NCI-H1048 (cell line): ENCODE measurements at regions not wholly inside any gene's neighbourhood (a gene's known extent, or its start where the extent isn't known, plus 50 kb on each side); places are given as distances from the start of the nearest gene placed in this dataset.
"Not testable (repeated sequence)": the region's sequence is repeated elsewhere in the genome, so short reads cannot be mapped to it uniquely, and the experiment has no call there.

Experiments used
- DNase-seq: peaks from one replicate; lab custom pipeline; 2025; lab: John Stamatoyannopoulos, UW

DNA sequence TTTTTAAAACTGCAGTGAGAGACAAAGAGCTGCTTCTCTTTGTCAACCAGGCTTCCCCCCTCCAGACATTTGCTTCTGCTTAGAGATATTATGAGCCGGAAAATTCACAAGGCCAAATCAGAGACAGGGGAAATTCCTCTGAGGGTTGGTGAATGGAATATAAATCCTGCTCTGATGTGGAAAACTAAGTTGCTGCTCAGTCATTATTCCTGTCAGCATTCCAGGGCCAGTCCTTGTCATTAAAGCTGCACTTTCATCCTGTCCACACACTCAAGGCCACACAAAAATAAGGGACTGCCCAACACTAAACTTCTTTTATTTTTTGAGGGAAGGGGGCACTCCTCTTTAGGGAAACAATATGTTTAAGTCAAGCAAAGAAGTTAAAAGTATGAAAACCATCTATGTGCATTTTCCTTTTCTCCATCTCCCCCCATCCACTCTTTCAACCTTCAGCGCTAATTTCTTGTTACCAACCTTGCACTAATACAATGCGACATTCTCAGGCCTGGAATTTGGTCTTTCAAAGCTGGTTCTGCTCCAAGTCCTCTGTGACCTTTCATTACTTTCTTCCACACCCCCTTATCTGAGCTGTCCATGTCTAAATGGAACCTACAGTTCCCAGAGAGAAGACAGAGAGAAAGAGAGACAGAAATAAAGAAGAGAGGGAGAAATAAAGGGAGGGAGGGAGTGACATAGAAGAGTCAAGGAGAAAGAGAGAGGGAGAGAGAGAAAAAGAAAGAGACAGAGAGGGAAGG, 118.9 kb upstream of the S1PR3 start:
- DNase-seq, result no peak

DNA sequence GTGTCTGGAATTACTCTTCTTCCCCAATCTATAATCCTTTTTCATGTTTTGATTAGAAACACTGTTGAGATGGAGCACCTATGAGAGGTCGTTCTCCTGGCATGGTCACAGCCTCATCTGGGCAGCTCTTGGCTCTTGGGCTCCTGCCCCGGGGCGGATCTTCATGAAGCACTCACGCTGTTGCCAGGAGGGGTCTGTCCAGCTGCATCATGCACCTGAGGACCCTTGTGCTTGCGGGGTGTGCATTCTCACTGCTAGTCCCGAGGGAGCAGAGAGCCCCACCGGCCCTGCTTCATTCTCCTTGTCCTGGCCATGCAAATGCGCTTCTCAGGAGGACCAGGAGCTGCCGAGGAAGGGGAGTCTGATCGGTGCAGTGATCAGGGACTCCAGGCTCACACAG, 117.6 kb upstream of the S1PR3 start:
- DNase-seq, result no peak

DNA sequence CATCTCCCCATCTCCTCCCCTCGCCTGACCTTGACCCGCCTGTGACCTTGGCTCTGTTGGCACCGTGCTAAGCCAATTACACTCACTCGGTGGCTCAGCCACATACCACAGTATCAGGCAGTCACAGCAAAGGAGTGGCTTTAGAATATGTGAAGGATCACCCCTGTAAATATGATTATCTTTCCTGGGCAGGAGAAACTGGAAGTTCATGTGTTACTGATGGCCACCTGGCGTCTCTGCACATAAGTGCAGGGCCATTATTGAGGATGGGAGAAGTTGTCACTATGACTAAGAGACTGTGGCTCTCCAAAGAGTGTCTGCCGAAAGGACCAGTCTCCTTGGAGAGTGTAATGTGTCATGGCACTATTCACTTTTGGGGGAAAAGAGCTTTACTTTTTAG, 116.9 kb upstream of the S1PR3 start:
- DNase-seq, result no peak

DNA sequence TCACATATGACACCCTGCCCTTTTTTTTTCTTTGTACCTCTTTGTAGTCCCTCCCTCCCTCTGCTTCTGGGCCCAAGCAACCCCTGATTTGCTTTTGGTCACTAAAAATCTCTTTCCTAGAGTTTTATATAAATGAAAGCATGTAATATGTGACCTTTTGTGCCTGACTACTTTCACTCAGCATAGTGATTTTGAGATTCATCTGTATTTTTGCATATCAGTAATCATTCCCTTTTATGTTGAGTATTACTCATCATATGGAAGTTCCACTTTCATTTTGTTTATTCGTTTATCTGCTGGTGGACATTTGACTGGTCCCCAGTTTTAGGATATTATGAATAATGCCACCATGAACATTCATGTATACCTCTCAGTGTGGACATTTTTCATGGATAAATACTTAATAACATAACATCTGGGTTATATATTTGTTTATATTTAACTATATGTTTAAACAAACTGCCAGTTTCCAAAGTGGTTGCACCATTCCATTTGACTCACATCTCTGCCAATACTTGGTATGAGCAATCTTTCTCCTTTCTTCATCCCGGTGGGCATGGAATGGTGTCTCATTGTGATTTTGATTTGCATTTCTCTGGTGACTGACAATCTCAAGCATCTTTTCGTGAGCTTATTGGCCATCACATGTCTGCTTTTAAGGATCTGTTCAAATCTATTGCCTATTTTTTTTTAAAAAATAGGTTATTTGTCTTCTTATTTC, 115.7 kb upstream of the S1PR3 start:
- no peak for DNase-seq

DNA sequence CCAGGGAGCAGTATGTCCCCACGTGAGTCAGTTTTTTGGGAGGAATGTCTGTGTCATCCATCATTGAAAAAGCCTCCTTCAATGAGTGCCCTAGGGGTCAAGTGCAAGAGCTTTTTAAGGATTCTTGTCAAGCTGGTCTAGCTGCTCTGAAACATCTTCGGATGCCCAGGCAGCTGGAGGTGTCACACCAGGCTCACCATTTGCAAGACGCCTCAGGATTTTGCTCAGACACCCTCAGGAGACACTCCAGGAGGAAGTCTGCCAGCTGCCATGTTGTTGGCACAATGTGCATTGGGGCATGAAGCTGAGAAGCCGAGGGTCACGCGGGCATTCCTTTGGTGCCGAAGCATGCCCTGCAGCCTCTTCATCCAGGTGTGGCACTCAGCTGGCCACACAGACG, 111.1 kb upstream of the S1PR3 start:
- no peak for DNase-seq

DNA sequence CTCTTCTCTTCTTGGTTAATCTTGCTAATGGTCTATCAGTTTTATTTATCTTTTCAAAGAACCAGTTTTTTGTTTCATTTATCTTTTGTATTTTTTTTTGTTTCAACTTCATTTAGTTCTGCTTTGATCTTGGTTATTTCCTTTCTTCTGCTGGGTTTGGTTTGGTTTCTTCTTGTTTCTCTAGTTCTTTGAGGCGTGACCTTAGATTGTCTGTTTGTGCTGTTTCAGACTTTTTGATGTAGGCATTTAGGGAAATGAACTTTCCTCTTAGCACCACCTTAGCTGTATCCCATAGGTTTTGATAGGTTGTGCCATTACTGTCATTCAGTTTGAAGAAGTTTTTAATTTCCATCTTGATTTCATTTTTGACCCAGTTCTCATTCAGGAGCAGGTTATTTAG, 107.0 kb upstream of the S1PR3 start:
- DNase-seq, result not testable (repeated sequence)

DNA sequence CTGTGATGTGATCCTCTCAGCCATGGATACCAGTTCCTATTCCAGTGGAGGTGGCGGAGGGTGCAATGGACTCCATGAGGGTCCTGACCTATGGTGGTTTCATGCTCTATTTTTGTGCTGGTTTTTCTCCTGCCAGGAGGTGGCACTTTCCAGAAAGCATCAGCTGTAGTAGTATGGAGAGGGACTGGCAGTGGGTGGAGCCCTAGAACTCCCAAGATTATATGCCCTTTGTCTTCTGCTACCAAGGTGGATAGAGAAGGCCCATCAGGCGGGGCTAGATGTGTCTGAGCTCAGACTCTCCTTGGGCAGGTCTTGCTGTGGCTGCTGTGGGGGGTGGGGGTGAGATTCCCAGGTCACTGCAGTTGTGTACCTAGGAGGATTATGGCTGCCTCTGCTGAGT, 104.5 kb upstream of the S1PR3 start:
- DNase-seq, result not testable (repeated sequence)

DNA sequence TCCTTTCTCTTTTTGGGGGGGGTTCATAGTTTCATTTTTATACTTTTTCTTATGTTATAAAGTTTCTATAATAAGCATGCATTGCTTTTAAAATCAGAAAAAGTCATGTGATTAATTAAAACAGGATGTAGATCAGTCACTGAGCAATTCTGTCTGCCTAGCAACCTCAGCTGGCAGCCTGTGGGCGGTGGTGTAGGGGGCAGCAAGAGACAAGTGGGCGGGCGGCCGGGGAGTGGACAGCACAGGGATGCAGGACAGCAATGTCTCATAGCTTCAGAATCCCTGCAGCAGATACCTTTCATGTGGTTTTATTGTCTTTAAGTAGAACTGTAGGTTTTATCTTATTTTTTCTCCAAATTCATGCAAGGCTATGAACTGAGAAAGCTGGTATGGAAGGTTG, 101.9 kb upstream of the S1PR3 start:
- no peak for DNase-seq

DNA sequence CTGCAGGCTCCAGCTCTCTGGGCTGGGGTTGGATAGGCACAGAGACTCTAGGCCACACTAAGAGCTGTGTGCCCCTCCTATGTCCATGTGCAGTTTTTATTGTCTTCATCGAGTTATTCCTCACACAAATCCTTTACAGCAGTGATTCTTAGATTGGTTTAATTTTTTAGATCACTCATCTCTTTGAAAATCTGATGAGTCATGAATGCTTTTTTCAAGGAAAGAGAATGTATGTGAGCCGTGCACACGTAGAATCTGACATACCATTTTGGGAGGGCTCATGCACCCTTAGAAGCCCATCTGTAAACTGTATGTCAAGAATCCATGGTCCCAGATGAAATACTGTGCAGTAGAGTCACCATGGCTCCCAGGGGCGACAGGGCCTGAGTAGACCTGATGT, 100.7 kb upstream of the S1PR3 start:
- no peak for DNase-seq

DNA sequence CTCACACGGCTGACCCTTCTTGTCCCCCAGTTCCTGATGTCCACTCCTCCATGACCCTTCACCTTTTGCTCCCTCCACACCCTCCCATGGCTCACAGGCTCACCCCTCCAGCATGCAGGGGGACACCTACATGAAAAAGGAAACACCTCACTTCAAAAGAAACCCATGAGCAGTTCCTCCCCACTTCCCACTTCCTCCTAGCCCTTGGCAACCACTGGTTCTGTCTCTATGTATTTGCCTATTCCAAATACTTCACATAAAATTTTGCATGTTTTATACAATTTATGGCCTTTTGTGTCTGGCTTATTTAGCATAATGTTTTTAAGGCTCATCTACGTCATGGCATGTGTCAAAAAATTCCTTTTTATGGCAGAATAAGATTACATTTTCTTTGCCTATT, 100.2 kb upstream of the S1PR3 start:
- no peak for DNase-seq

DNA sequence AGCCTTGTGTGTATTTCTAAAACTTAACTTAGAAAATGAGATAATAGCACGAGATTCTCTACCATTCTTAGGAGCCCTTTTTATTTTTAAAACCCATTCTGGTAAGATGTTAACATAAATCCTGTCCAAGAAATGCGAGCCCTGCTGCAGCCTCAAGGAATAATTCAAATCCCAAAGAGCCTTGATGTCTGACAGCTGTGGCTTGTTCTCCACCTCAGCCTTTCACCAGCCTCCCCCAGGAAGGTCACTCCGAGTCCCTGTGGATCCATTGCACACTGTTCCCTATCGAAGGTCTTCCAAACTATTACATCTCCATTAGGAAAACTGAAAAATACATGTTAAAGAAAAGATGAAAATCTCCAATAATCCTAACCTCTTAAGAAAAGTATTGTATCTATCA, 98.5 kb upstream of the S1PR3 start:
- DNase-seq, result no peak

DNA sequence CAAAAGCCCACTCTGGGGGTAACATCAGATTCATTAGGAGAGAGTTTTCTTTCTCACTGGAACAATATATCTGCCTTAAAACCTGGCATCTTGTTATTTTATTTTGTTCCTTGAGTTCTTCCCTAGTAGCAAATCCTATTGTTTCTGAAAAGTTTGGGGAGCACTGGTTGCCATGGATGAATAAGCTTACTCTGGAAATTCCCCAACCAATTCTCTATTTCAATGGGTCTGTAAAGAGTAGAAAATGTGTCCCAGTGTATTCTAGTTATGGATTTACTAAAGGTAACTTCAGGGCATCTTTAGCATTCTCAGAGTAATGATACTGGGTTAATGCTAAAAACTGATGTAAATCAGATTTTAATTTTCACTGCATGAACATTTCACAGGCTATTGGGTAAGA, 94.2 kb upstream of the S1PR3 start:
- no peak for DNase-seq

DNA sequence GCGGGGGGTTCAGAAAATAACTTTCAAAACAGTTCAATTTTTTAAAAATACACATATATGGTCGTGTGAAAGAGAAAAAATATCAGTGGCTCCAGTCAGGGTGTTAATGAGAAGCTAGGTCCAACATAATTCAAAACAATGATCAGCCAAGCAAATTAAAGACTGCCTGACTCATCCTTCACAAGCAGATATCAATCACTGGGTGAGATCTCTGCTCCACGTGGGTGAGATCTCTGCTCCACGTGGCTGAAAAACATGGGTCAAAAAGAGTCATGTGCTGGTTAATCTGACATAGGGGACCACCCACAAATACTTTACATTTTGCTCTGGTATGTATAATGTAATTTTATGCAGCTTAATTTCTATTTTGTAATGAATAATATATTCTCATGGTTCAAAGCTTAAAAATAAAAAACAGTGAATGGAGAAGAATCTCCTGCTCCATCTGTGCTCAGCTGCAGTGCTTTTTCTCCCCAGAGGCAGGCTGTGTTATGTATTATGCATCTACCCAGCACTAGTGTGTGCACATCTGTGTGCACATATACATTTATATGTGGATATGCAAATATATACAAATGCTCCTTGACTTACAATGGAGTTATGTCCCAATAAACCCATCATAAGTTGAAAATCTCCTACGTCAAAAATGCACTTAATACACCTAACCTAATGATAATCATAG, 93.1 kb upstream of the S1PR3 start:
- DNase-seq, result no peak

DNA sequence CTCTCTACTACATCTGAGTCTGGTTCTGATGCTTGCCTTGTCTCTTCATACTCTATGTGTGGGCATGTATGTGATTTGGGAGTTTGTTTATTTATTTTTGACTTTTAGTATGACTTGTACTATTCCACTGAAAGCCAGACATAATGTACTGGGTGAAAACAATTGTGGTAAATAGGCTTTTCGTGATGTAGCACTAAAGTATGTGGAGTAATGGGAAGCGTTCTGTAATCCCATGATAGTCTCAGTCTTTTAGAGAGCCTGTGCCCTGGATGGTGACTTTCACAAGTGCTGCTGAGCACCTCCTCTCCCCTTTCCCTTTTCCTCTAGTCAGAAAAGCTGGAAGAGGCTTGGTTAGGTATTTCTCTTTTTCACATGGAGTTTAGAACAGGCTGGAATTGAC, 85.8 kb upstream of the S1PR3 start:
- no peak for DNase-seq

DNA sequence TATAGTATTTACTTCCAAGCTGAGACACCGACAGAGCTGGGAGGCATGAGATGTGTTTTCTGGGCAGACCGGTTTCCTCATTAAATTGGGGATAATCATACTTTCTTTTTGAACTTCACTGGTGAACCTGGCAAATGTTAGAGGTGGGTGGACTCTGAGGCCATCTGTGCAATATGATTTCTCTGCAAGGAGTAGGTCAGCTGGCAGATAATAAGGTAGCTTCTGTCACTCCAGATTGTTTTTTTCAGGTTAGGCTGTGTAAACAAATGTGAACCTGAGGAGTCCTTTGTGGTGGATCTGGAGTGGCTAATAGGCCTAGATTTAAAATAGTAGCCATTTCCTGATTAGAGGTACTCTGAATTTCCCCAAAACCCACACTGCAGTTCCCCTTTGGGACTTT, 75.4 kb upstream of the S1PR3 start:
- no peak for DNase-seq

DNA sequence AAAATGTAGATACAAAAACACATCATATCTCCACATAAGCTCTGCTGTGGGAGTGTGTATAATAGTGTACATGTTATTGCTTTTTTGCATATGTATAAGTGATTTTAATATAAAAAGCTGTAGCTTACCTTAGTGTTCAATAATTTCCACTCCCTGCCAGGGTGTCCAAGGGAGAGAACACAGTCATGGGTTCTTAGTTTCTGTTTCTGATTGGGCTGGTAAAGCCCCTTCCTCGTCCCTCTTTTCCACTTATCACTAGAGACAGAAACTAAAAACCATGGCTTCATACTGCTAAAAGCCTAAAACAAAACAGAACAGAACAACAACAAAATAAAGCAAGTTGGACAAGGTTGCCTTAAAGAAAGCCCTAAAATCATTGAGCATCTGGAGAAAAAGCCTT, 74.4 kb upstream of the S1PR3 start:
- DNase-seq, result no peak

DNA sequence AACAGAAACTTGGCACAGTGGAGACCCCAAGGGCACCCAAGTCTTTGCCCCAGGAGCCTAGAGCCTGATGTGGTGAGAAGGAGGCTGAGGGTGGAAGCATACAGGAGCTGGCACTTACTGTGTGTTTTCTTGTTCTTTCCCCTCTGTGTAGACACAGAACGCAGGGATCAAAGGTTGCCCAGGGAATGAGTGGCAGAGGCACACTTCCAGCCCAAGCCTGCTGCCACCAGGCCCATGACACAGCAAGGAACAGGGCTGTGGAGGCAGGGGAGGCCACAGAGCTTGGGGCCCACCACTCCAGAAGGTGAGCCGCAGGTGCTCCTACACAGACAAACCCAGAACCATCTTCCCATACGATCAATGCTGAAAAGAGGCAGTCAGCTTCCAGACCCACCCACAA, 73.9 kb upstream of the S1PR3 start:
- DNase-seq, result no peak

DNA sequence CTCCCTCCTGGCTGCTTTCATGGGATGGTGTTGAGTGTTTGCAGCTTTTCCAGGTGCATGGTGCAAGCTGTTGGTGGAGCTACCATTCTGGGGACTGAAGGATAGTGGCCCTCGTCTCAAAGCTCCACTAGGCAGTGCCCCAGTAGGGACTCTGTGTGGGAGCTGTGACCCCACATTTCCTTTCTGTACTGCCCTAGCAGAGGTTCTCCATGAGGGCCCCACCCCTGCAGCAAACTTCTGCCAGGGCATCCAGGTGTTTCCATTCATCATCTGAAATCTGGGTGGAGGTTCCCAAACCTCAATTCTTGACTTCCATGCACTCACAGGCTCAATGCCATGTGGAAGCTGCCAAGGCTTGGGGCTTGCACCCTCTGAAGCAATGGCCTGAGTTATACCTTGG, 72.7 kb upstream of the S1PR3 start:
- DNase-seq, result not testable (repeated sequence)

DNA sequence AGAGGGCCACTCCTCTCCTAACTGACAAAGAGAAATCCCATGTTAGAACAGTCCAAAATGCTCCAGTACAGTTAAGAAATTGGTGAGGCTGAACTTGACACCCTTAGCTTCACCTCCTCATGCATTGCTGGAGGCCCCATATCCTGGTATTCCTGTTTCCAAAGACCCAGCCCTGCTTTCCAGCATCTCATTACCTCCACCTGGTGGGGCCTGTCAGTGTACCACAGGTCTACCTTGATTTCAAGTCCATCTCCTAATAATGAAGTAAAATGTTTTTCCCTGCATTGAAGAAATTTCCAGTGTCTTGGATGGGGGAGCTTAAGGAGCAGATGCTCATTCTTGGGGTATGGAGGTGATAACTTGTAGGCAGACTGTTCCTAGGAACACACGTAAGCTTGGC, 70.6 kb upstream of the S1PR3 start:
- DNase-seq, result no peak

DNA sequence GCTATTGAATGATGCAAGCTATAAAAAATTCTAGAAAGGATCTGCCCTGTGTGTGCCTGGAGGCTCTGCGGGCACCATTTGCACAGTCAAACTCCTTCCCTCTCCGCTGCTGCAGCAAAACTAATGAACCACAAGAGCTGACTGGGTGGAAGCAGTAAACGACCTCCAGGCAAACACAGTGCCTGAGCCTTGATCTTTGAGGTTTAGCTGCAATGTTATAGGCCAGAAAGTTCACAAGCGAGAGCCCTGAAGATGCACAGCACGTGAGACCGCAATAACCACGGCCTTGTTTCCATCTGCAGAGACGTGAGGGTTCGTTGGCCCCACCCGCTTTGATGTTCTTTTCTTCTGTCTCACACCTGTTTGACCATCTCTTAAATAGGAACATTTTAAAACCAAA, 69.2 kb upstream of the S1PR3 start:
- no peak for DNase-seq

DNA sequence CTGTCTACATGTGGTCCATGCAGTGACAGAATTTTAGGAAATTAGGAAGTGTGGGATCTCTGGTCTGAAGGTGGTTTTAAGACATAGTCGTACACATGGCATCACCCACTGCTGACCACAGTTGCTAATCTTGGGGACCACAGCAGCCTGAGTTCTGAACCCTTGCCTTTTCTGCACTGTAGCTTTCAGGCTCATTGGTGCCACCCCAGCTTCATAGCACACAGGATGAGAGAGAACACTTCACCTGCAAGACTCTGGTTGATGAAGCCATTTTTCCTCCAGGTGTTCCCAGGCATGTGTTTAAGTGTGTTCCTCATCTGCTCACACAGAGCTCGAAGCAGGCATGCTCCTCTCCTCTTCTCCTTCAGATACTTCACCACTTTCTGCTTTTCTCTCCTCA, 68.2 kb upstream of the S1PR3 start:
- no peak for DNase-seq

DNA sequence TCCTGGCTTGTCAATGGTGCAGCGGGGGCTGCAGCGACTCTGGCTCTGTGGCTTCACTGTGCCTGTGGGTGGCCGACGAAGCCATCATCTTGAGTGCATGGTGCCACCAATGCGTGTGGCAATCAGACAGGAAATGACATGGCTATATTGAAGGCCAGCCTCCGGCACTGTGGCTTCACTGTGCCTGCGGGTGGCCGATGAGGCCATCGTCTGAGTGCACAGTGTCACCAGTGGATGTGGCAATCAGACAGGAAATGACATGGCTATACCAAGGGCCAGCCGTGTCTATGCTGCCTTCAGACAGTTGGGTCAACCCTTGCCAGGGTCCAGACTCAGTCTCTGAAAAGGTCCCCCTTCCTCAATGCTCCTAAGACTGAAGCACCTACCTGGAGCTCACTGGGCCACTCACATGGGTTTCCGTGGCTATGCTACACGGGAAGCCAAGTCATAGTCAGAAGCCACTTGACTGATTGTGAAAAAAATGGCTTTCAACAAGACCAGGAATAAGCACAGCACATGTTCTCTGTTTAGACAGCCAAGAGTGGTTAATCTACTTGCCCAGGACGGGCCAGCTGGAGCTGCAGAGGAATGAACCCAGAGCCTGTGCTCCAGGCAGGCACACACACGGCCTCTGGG, 67.5 kb upstream of the S1PR3 start:
- DNase-seq, result no peak

DNA sequence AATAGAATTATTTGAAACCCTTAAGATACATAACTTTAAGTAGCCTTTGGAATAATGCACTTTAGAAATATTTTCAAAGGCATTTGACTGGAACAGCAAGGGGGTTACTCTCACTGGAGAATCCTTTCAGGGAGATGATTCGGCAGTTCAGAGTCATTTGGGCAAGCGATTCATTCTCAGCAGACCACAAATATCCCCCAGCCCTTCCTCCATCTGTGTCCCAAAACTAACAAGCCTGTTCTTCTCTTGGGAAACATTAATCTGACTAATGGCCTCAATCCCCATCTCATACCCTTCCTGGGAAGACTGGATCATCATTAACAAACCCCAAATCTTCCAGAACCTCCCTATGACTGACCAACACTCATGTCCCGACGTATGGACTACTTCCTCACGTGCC, 65.8 kb upstream of the S1PR3 start:
- DNase-seq, result no peak
